ENCODE measurements at regions not wholly inside any gene's neighbourhood (a gene's known extent, or its start where the extent isn't known, plus 50 kb on each side); places are given as distances from the start of the nearest gene placed in this dataset.

- 65% methylated on average over 14 of the region's 14 CpGs for WGBS (ENCODE audit: insufficient coverage, insufficient replicate concordance, low lambda C conversion rate, missing lambda C conversion rate)
- FAIRE-seq (no peak), ATAC-seq (no peak), DNase-seq (ENCODE audit: low read depth, low spot score) (no peak)
- Histone ChIP-seq H4K20me1 (ENCODE audit: control insufficient read depth, insufficient read depth) (no peaks in the 10 kb centered on the region), H3K27me3 (replicated peaks in 1 of 2; ENCODE audit: control insufficient read depth in 2 of 2, insufficient read depth in 2 of 2, low read length in 1 of 2) (no peaks in the 10 kb centered on the region), H3K27ac (ENCODE audit: control insufficient read depth, insufficient read depth) (no peak overlapping the region), H3K4me3 (no peak overlapping the region), H3K9me3 (replicated peaks; ENCODE audit: control insufficient read depth, insufficient read depth, low read length) (no peaks in the 10 kb centered on the region), H3K79me2 (ENCODE audit: control insufficient read depth, insufficient read depth, low read length) (no peaks in the 10 kb centered on the region), H3K4me1 (ENCODE audit: control insufficient read depth, insufficient read depth, low read length) (no peaks in the 10 kb centered on the region), H3K4me2 (ENCODE audit: control insufficient read depth, insufficient read depth) (no peak overlapping the region), H2AFZ (ENCODE audit: control insufficient read depth, low read depth, low read length) (no peak overlapping the region), H3K9ac (ENCODE audit: control insufficient read depth, insufficient read depth, low read length) (no peak overlapping the region), H3K36me3 (ENCODE audit: control insufficient read depth in 2 of 2, insufficient read depth in 2 of 2, low read length in 1 of 2) (no peaks in the 10 kb centered on the region)
- in situ Hi-C loops (cut with MboI) (no loop called here), intact Hi-C loops (cut with micrococcal nuclease; ENCODE audit: unreplicated experiment) (no loop called here)
- BruUV-seq (replicated peaks) = no TSS peak
- SMC1A ChIA-PET (ENCODE audit: uncharacterized antibody, unreplicated experiment) = no interaction called here
- RAD21 ChIA-PET (ENCODE audit: unreplicated experiment) = no interaction called here
- CTCF ChIA-PET = no interaction called here
- TF ChIP-seq SRF (IDR thresholded peaks at IDR 0.05; ENCODE audit: low read depth in 2 of 2, low read length in 2 of 2) (no peak), MTA2 (IDR thresholded peaks at IDR 0.05; ENCODE audit: low read depth) (no peak), ZNF622 (IDR thresholded peaks at IDR 0.05) (no peak), GABPA (IDR thresholded peaks at IDR 0.05; ENCODE audit: low read depth) (no peak), WRNIP1 (IDR thresholded peaks at IDR 0.05; ENCODE audit: borderline replicate concordance, low read depth, low read length) (no peak), SPI1 (IDR thresholded peaks at IDR 0.05; ENCODE audit: borderline replicate concordance, insufficient read depth, low read depth, low read length) (no peak), POLR2AphosphoS2 (IDR thresholded peaks at IDR 0.05; ENCODE audit: low read depth, low read length) (no peak), CREB1 (IDR thresholded peaks at IDR 0.05; ENCODE audit: low read depth) (no peak), CBX3 (IDR thresholded peaks at IDR 0.05; ENCODE audit: borderline replicate concordance, low read depth) (no peak), BCLAF1 (IDR thresholded peaks at IDR 0.05) (no peak), STAT3 (IDR thresholded peaks at IDR 0.05; ENCODE audit: low read depth, low read length) (no peak), FOXK2 (IDR thresholded peaks at IDR 0.05) (no peak), SP1 (IDR thresholded peaks at IDR 0.05; ENCODE audit: low read depth, low read length) (no peak)
- TF ChIP-seq, protein P1, sequence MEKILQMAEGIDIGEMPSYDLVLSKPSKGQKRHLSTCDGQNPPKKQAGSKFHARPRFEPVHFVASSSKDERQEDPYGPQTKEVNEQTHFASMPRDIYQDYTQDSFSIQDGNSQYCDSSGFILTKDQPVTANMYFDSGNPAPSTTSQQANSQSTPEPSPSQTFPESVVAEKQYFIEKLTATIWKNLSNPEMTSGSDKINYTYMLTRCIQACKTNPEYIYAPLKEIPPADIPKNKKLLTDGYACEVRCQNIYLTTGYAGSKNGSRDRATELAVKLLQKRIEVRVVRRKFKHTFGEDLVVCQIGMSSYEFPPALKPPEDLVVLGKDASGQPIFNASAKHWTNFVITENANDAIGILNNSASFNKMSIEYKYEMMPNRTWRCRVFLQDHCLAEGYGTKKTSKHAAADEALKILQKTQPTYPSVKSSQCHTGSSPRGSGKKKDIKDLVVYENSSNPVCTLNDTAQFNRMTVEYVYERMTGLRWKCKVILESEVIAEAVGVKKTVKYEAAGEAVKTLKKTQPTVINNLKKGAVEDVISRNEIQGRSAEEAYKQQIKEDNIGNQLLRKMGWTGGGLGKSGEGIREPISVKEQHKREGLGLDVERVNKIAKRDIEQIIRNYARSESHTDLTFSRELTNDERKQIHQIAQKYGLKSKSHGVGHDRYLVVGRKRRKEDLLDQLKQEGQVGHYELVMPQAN (conservative IDR thresholded peaks at IDR 0.05) = no peak
- POLR2A ChIA-PET = no interaction called here
These were observed 432.4 kb downstream of the DCDC2C start for GRCh38 chr2:4135765-4136164.

All from GM12878 (cell line).